ENCODE measurements at regions not wholly inside any gene's neighbourhood (a gene's known extent, or its start where the extent isn't known, plus 50 kb on each side); places are given as distances from the start of the nearest gene placed in this dataset.
A peak's percentile ranks its signal among the peaks of the same experiment; 100 is the strongest.

DNA sequence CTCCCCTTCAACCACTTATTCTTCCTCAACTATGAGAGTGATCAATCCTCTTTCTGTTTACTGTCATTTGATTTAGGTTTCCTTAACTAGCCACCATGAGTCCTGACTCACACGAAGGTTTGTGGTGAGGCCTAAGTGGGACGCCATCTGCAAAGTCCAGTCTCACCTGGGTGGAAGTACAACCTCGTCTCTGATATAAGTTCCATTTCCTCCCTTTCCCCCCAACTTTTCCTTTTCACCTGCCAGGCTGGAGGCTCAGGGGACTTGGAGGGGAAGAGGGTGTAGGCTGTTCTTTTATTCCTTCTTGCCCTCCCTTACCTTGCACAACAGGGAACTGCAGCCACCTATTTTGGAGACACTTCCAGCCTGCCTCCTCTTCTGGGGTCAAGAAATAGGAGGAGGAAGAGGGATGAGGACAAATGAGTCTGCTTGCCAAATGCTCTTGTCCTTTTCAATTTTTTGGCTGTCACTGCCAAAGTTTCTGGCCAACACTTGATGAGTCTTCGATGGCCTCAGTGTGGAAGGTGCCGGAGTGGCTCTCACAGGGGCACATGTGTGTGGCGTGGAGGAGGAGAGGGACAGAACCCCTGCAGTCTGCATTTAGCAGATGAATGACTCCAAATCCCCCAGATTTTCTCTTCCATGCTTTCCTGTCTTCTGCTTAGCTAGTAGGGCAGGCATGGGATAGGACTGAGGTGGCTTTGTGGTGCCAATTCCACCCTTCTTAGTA, 249.6 kb downstream of the NSG2 start:
- no peaks in the 10 kb centered on the region for H3K9me3 ChIP-seq
- TF ChIP-seq EP300 (IDR thresholded peaks at IDR 0.05) (no peak), POLR2A (IDR thresholded peaks at IDR 0.05) (no peak)
- TF ChIP-seq, protein P1, sequence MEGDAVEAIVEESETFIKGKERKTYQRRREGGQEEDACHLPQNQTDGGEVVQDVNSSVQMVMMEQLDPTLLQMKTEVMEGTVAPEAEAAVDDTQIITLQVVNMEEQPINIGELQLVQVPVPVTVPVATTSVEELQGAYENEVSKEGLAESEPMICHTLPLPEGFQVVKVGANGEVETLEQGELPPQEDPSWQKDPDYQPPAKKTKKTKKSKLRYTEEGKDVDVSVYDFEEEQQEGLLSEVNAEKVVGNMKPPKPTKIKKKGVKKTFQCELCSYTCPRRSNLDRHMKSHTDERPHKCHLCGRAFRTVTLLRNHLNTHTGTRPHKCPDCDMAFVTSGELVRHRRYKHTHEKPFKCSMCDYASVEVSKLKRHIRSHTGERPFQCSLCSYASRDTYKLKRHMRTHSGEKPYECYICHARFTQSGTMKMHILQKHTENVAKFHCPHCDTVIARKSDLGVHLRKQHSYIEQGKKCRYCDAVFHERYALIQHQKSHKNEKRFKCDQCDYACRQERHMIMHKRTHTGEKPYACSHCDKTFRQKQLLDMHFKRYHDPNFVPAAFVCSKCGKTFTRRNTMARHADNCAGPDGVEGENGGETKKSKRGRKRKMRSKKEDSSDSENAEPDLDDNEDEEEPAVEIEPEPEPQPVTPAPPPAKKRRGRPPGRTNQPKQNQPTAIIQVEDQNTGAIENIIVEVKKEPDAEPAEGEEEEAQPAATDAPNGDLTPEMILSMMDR (IDR thresholded peaks at IDR 0.05), result no peak
- 65 to 78% (median 70%) methylated on average over 6 of the region's 6 CpGs for WGBS, 3 donors

DNA sequence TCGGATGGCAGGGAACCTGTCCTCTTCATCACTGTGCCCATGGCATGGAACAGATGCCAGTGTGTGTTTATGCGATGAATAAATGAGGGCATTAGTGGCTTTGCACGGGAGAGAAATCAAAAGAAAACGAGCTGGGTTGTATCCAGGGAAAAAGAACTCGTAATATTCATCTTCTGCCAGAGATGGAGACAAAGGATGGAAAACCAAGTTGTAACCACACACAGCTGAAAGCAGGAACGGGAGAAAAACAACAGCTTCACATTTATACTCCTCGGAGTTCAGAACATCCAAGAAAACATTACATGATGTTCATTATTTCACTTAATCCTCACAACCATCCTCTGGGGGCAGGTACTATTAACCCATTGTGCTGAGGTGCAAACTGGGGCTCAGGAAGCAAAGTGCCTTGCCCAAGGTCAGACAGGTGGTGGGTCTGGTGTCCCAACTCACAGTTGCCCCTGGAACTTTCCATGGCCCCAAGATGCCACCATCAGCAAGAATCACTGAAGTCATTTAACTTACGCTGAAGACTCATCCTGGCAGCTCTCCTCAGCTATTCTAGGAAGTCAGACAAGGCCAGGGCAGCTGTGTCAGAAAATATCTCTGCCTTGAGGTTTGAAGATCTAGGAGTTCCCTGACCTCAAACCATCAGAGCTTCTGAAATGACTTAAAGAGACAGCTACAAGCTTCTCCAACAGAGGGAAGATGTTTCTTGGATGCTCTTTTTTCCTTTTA, 250.4 kb downstream of the NSG2 start:
- Histone ChIP-seq H3K27me3 (no peaks in the 10 kb centered on the region), H3K27ac (no peak overlapping the region)

More for the DNA sequence above, 249.6 kb downstream of the NSG2 start:
- Histone ChIP-seq H3K36me3 (no peaks in the 10 kb centered on the region), H3K27ac (no peak overlapping the region), H3K4me1 (ENCODE audit: insufficient read depth) (no peaks in the 10 kb centered on the region), H3K4me3 (no peak overlapping the region), H3K27me3 (no peaks in the 10 kb centered on the region)
- no peak for DNase-seq
- intact Hi-C loops (cut with DNase I), result no loop called here

DNA sequence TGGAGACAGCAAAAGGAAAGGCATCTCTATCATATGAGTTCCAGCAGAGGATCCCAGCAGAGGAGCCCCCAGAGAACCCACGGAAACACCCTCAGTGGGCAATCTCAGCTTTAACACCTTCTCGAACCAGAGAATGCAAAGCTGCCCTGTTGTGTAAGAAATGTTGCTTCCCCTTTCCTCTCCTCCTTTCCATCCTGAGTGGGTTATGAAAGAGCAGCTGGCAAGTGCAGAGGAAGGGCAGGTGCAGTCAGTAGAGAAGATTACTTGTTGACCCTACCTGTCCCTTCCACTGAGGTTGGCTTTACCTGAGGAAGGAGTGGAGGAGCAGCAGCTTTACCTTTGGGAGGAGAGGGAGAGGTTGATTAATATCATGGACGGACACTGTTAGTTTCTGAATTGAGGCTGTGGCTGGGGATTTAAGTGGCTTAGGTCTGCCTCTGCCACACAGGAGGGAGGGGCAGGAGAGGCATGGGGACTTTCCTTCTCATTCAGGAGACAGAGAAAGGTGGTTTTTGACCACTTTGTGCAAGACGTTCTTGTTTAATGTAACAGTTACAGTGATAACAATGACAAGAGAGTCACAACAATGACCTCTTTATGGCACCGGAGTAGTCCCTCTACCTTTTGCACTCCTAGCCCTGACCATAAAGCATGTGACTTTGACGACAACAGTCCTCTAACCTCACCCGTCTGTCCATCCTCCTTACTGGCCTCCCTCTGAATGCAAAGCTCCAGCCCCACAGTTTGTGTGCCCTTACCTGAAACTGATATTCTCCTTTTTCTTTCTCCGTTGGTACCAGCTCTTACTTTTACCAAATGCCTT, 254.8 kb downstream of the NSG2 start:
- no peaks in the 10 kb centered on the region for H3K36me3 ChIP-seq
- 45 to 60% (median 54%) methylated on average over 8 of the region's 8 CpGs for WGBS, 3 donors
- H3K4me1 ChIP-seq (ENCODE audit: insufficient read depth), result peaks cover 4% of the 10 kb centered on the region
- no peaks in the 10 kb centered on the region for H3K9me3 ChIP-seq
- H3K27ac ChIP-seq, result peak overlapping the region in 1 of 2 donors; percentile 28
- intact Hi-C loops (cut with DNase I), result no loop called here
- TF ChIP-seq, protein P1 (IDR thresholded peaks at IDR 0.05), result no peak
- H3K27me3 ChIP-seq, result no peaks in the 10 kb centered on the region
- H3K4me3 ChIP-seq, result no peak overlapping the region
- DNase-seq, result no peak

More for the DNA sequence above, 250.4 kb downstream of the NSG2 start:
- H3K36me3 ChIP-seq, result no peaks in the 10 kb centered on the region
- no peak overlapping the region for H3K4me3 ChIP-seq
- peaks cover 4% of the 10 kb centered on the region for H3K4me1 ChIP-seq (ENCODE audit: insufficient read depth)
- H3K9me3 ChIP-seq, result no peaks in the 10 kb centered on the region
- 24 to 37% (median 29%) methylated on average over 8 of the region's 8 CpGs for WGBS, 3 donors
- no peak for TF ChIP-seq POLR2A (IDR thresholded peaks at IDR 0.05)
- intact Hi-C loops (cut with DNase I), result no loop called here
- DNase-seq, result no peak

DNA sequence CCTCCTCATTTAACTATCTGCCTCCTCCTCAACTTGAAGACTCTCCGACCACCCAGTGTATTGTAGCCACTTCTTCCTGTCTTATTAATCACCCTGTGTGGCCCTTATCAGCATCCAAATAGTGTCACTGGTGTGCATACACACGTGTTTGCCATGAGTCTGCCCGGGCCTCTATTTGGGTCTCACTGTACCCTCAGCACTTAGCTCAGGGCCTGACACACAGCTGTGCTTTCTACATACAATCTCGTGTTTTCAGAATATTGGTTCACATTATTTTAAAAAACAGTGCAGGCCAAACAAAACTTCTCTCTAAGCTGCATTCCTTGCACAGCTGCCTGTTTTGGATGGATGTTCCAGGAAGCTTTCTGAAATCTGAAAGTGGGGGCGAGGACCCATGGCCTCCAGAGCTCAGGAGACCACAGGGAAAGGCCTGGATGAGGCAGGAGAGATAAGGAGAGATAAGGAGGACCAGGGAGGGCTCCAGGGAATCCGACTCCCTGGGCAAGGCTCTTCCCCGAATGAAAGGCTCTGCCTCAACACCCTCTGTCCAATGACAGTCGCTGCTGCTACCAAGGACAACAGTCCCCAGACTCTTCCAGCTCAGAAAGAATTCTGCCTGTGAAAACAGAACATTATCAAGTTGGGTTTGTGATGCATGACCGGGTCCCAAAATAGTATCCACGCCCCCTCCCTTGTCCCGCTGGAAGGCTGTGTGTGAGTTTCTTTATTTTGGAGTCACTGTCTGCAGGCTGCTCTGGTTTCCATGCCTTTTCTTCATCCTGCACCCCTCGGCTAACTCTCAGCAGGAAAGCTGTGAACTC, 255.6 kb downstream of the NSG2 start:
- no peak for TF ChIP-seq POLR2A (IDR thresholded peaks at IDR 0.05)
- TF ChIP-seq, protein P1 (IDR thresholded peaks at IDR 0.05), result no peak
- no peak for TF ChIP-seq EP300 (IDR thresholded peaks at IDR 0.05)
- Histone ChIP-seq H3K27me3 (no peaks in the 10 kb centered on the region), H3K36me3 (no peaks in the 10 kb centered on the region), H3K27ac (peak overlapping the region in 1 of 2 donors; percentile 28), H3K4me3 (no peak overlapping the region), H3K9me3 (no peaks in the 10 kb centered on the region), H3K4me1 (ENCODE audit: insufficient read depth) (peaks cover 4% of the 10 kb centered on the region)
- DNase-seq, result no peak
- intact Hi-C loops (cut with DNase I), result no loop called here
- WGBS, 3 donors, result 2 to 6% (median 4%) methylated on average over 12 of the region's 12 CpGs
